Caco-2 (cell line): ENCODE measurements at regions not wholly inside any gene's neighbourhood (a gene's known extent, or its start where the extent isn't known, plus 50 kb on each side); places are given as distances from the start of the nearest gene placed in this dataset.

ENCODE experiments used
- BruUV-seq: library from RNA; stranded (reverse); fragments of 400-500 nt; replicated peaks from 2 replicates; lab custom pipeline; 2021; lab: Mats Ljungman, UMichigan
- CTCF ChIA-PET: fragments of 300-600 bp; sonication (Branson Sonifier 250); formaldehyde crosslinking; loops from one replicate; lab custom pipeline; 2022; ENCODE audit warnings: antibody characterized with exemption; lab: Charles Lee
- POLR2A ChIA-PET: fragments of 300-600 bp; sonication (Branson Sonifier 250); formaldehyde crosslinking; loops from one replicate; lab custom pipeline; 2022; ENCODE audit warnings: antibody characterized with exemption; lab: Charles Lee
- DNase-seq, 2 experiments: peaks; one replicate each; pipeline versions ENCODE4 v3.0.0 to v3.0.0-alpha.2; 2020 to 2022
- H3K27me3 ChIP-seq: replicated peaks from 2 replicates; pipeline ENCODE4 v1.6.0; 2011; ENCODE audit warnings: low read length; ENCODE audit not compliant: control insufficient read depth, insufficient read depth
- H3K36me3 ChIP-seq: 2 replicates; pipeline ENCODE4 v1.5.1; 2011; ENCODE audit warnings: low read length; ENCODE audit not compliant: control insufficient read depth, insufficient read depth
- H3K4me1 ChIP-seq: fragments of 250-450 bp; sonication (Bioruptor Pico); 2 replicates; pipeline ENCODE4 v1.5.1; 2020; ENCODE audit warnings: mild to moderate bottlenecking
- H3K4me3 ChIP-seq: 2 replicates; pipeline ENCODE4 v1.5.1; 2011; ENCODE audit warnings: low read depth, mild to moderate bottlenecking, control low read depth, low read length
- H3K9me3 ChIP-seq: fragments of 250-450 bp; sonication (Bioruptor Pico); 2 replicates; pipeline ENCODE4 v1.5.1; 2020; ENCODE audit warnings: mild to moderate bottlenecking, moderate library complexity
- H3K27ac Mint-ChIP-seq: one replicate; pipeline ENCODE4 v1.8.0; 2022; ENCODE audit warnings: mixed read lengths; ENCODE audit not compliant: unreplicated experiment
- H3K27me3 Mint-ChIP-seq: one replicate; pipeline ENCODE4 v1.8.0; 2022; ENCODE audit warnings: mixed read lengths; ENCODE audit not compliant: insufficient read depth, unreplicated experiment
- H3K36me3 Mint-ChIP-seq: one replicate; pipeline ENCODE4 v1.8.0; 2022; ENCODE audit warnings: mild to moderate bottlenecking, mixed read lengths; ENCODE audit not compliant: insufficient read depth, unreplicated experiment
- H3K4me1 Mint-ChIP-seq: one replicate; pipeline ENCODE4 v1.8.0; 2022; ENCODE audit warnings: low read depth, mixed read lengths; ENCODE audit not compliant: unreplicated experiment
- H3K4me3 Mint-ChIP-seq: one replicate; pipeline ENCODE4 v1.8.0; 2022; ENCODE audit warnings: mild to moderate bottlenecking, moderate library complexity, mixed read lengths; ENCODE audit not compliant: unreplicated experiment
- H3K9me3 Mint-ChIP-seq: one replicate; pipeline ENCODE4 v1.8.0; 2022; ENCODE audit warnings: mixed read lengths; ENCODE audit not compliant: unreplicated experiment
- CTCF ChIP-seq, 2 experiments: fragments of 200-600 bp in 1 of 2; IDR thresholded peaks; 1 replicate in 1 of 2; 2 replicates in 1 of 2; pipeline versions ENCODE4 v1.5.1 to v1.8.0; 2011 to 2022; ENCODE audit warnings: antibody characterized with exemption in 1 of 2, control low read depth in 1 of 2, inconsistent platforms in 1 of 2, low read depth in 1 of 2, low read length in 1 of 2, mild to moderate bottlenecking in 1 of 2, moderate library complexity in 1 of 2; ENCODE audit not compliant: insufficient read depth in 1 of 2, severe bottlenecking in 1 of 2, unreplicated experiment in 1 of 2
- intact Hi-C: fragments of 100-400 bp; cut with micrococcal nuclease; formaldehyde crosslinking; loops from one replicate; pipeline ENCODE4 v1.10.0; 2022; ENCODE audit not compliant: unreplicated experiment

DNA sequence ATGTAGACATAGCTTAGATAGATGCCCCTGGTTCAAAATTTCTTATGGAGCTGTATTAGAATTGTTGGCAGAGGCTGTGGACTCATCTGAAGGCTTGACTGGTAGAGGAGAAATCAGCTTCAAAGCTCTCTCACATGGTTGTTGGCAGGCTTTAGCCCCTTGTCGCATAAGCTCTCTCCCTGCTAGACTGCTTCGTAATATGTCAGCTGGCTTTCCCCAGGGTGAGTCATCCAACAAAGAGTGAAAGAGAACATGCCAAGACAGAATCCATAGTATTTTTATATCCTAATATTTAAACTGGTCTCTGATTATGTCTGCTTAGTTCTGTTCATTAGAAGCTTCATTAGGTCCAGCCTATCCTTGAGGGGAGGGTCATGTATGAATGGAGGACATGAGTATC is 427.4 kb upstream of the NAALADL2 start:
- no peaks in the 10 kb centered on the region for H3K36me3 ChIP-seq
- CTCF ChIA-PET, result no interaction called here
- Mint-ChIP-seq H3K4me3 (no peak overlapping the region), H3K36me3 (peaks cover 4% of the 10 kb centered on the region), H3K27me3 (no peaks in the 10 kb centered on the region), H3K9me3 (peaks cover 17% of the 10 kb centered on the region), H3K4me1 (peaks cover 33% of the 10 kb centered on the region), H3K27ac (no peak overlapping the region)
- H3K27me3 ChIP-seq, result no peaks in the 10 kb centered on the region
- no peak for TF ChIP-seq CTCF (IDR thresholded peaks at IDR 0.05; ENCODE audit: insufficient read depth in 1 of 2, low read depth in 1 of 2, low read length in 1 of 2, severe bottlenecking in 1 of 2, unreplicated experiment in 1 of 2)
- H3K4me3 ChIP-seq, result no peak overlapping the region
- H3K9me3 ChIP-seq, result no peaks in the 10 kb centered on the region; the same call in 1 of the 2 replicates
- POLR2A ChIA-PET, result no interaction called here
- BruUV-seq, result no TSS peak
- intact Hi-C loops, result no loop called here
- H3K4me1 ChIP-seq, result peaks cover 18% of the 10 kb centered on the region
- DNase-seq, result no peak

DNA sequence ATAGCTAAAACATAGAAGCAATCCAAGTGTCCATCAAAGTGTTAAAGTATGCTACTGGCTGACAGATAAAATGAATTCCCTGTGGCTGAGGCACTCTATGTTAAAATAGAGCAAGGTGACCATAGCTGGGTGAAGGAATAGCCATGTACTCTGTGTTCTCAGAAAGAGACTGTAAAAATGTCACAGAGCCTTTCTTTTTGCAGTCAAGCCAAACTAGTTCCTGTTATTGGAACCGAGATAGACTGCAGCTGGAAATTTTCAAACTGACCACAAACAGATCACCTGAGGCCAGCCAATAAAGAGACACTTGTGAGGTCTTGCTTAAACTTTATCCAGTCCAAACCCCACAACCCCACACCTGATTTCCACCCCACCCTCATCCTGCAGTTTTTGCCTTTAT is 422.8 kb upstream of the NAALADL2 start:
- intact Hi-C loops, result loop anchor here (5.0 kb wide), 1 partner anchor 111 kb away; no protein-coding TSS in a partner anchor
- Mint-ChIP-seq H3K27me3 (no peaks in the 10 kb centered on the region), H3K27ac (peak overlapping the region; percentile 71), H3K4me1 (peaks cover 41% of the 10 kb centered on the region), H3K9me3 (peaks cover 27% of the 10 kb centered on the region), H3K36me3 (peaks cover 16% of the 10 kb centered on the region), H3K4me3 (peak overlapping the region; percentile 8)
- peak in 1 of 2 experiments; percentile 33 for DNase-seq
- TF ChIP-seq CTCF (IDR thresholded peaks at IDR 0.05; ENCODE audit: insufficient read depth in 1 of 2, low read depth in 1 of 2, low read length in 1 of 2, severe bottlenecking in 1 of 2, unreplicated experiment in 1 of 2), result no peak
- H3K36me3 ChIP-seq, result no peaks in the 10 kb centered on the region
- no peaks in the 10 kb centered on the region for H3K9me3 ChIP-seq
- H3K4me1 ChIP-seq, result peaks cover 19% of the 10 kb centered on the region
- CTCF ChIA-PET, result no interaction called here
- no TSS peak for BruUV-seq
- POLR2A ChIA-PET, result no interaction called here
- H3K4me3 ChIP-seq, result no peak overlapping the region
- H3K27me3 ChIP-seq, result no peaks in the 10 kb centered on the region

- peak; percentile 61 to 72 for DNase-seq
Observed at GRCh38 chr3:174438501-174439145, 420.5 kb upstream of the NAALADL2 start.

More at GRCh38 chr3:174438501-174439145, 420.5 kb upstream of the NAALADL2 start:
- Histone ChIP-seq H3K36me3 (no peaks in the 10 kb centered on the region), H3K27me3 (no peaks in the 10 kb centered on the region), H3K4me1 (peaks cover 20% of the 10 kb centered on the region), H3K9me3 (no peaks in the 10 kb centered on the region), H3K4me3 (no peak overlapping the region)
- Mint-ChIP-seq H3K4me3 (no peak overlapping the region), H3K27me3 (no peaks in the 10 kb centered on the region), H3K27ac (peak overlapping the region; percentile 78), H3K36me3 (peaks cover 16% of the 10 kb centered on the region), H3K9me3 (peaks cover 23% of the 10 kb centered on the region), H3K4me1 (peaks cover 35% of the 10 kb centered on the region)
- BruUV-seq, result no TSS peak
- CTCF ChIA-PET, result no interaction called here
- intact Hi-C loops, result loop anchor here (1.0 to 5.0 kb wide), 8 partner anchors 25 to 1690 kb away; no protein-coding TSS in a partner anchor
- POLR2A ChIA-PET, result interaction anchor here (0.6 to 2.7 kb wide), 3 partner anchors 25 to 85 kb away, joined by 3 to 24 read pairs (median 6); no protein-coding TSS in a partner anchor
- no peak for TF ChIP-seq CTCF (IDR thresholded peaks at IDR 0.05; ENCODE audit: insufficient read depth in 1 of 2, low read depth in 1 of 2, low read length in 1 of 2, severe bottlenecking in 1 of 2, unreplicated experiment in 1 of 2)
